T-helper 2 cell (primary cell): ENCODE measurements at regions not wholly inside any gene's neighbourhood (a gene's known extent, or its start where the extent isn't known, plus 50 kb on each side); places are given as distances from the start of the nearest gene placed in this dataset.
A peak's percentile ranks its signal among the peaks of the same experiment; 100 is the strongest.
"Not testable (repeated sequence)": the region's sequence is repeated elsewhere in the genome, so short reads cannot be mapped to it uniquely, and the experiment has no call there.

ENCODE experiments used
- DNase-seq, 5 experiments: peaks; one replicate each; pipeline versions ENCODE4 v3.0.0 to v3.0.0-alpha.2; 2012 to 2022

- DNase-seq: no peak
Measured at GRCh38 chr7:96770758-96771157, 61.1 kb upstream of the SEM1 start.

- DNase-seq: no peak
Measured at GRCh38 chr7:96772139-96772694, 62.6 kb upstream of the SEM1 start.

GRCh38 chr7:96773483-96773882 lies 63.8 kb upstream of the SEM1 start:
- DNase-seq: no peak

GRCh38 chr7:96774358-96774757 lies 64.7 kb upstream of the SEM1 start:
- no peak for DNase-seq

- no peak for DNase-seq
Measured at GRCh38 chr7:96775046-96775445, 65.4 kb upstream of the SEM1 start.

- no peak for DNase-seq
Measured at GRCh38 chr7:96778263-96778662, 68.6 kb upstream of the SEM1 start.

GRCh38 chr7:96781919-96782318 lies 72.3 kb upstream of the SEM1 start:
- no peak for DNase-seq

- not testable (repeated sequence) for DNase-seq
Measured at GRCh38 chr7:96782686-96783298, 73.1 kb upstream of the SEM1 start.

GRCh38 chr7:96784597-96784996 lies 75.0 kb upstream of the SEM1 start:
- no peak for DNase-seq

- no peak for DNase-seq
Measured at GRCh38 chr7:96786261-96786997, 76.8 kb upstream of the SEM1 start.

GRCh38 chr7:96786998-96787395 lies 77.4 kb upstream of the SEM1 start:
- no peak for DNase-seq

GRCh38 chr7:96789914-96790313 lies 80.3 kb upstream of the SEM1 start:
- no peak for DNase-seq

- DNase-seq: no peak
Measured at GRCh38 chr7:96792115-96792514, 82.5 kb upstream of the SEM1 start.

GRCh38 chr7:96794063-96794462 lies 84.4 kb upstream of the SEM1 start:
- DNase-seq: no peak

GRCh38 chr7:96800122-96800521 lies 90.5 kb upstream of the SEM1 start:
- no peak for DNase-seq

GRCh38 chr7:96800824-96801223 lies 91.2 kb upstream of the SEM1 start:
- DNase-seq: no peak

GRCh38 chr7:96819111-96819700 lies 109.6 kb upstream of the SEM1 start:
- no peak for DNase-seq

GRCh38 chr7:96821131-96821530 lies 111.5 kb upstream of the SEM1 start:
- not testable (repeated sequence) for DNase-seq

GRCh38 chr7:96822824-96823223 lies 113.2 kb upstream of the SEM1 start:
- DNase-seq: no peak

GRCh38 chr7:96823274-96823673 lies 113.6 kb upstream of the SEM1 start:
- DNase-seq: peak in 1 of 5 experiments; percentile 21

- no peak for DNase-seq
Measured at GRCh38 chr7:96824686-96825085, 115.0 kb upstream of the SEM1 start.

GRCh38 chr7:96825285-96825684 lies 115.6 kb upstream of the SEM1 start:
- no peak for DNase-seq

- DNase-seq: no peak
Measured at GRCh38 chr7:96826089-96826488, 116.4 kb upstream of the SEM1 start.

- DNase-seq: no peak
Measured at GRCh38 chr7:96827701-96828100, 118.1 kb upstream of the SEM1 start.
